Neural progenitor cell (in vitro differentiated cells): ENCODE measurements at regions not wholly inside any gene's neighbourhood (a gene's known extent, or its start where the extent isn't known, plus 50 kb on each side); places are given as distances from the start of the nearest gene placed in this dataset.

Source experiments
- DNase-seq: peaks from one replicate; pipeline ENCODE4 v3.0.0-alpha.2; 2016; ENCODE audit warnings: low spot score
- H2AFZ ChIP-seq: fragments of 200-600 bp; sonication (generic); replicated peaks from 2 replicates; pipeline ENCODE4 v1.6.1; 2016; ENCODE audit warnings: antibody characterized with exemption
- H3F3A ChIP-seq: fragments of 200-600 bp; sonication (generic); 2 replicates; pipeline ENCODE4 v1.6.1; 2016; ENCODE audit warnings: antibody characterized with exemption, low read depth
- H3K27ac ChIP-seq: fragments of 200-600 bp; sonication (generic); 2 replicates; pipeline ENCODE4 v1.5.1; 2016; ENCODE audit warnings: mild to moderate bottlenecking
- H3K27me3 ChIP-seq: fragments of 200-600 bp; sonication (generic); 2 replicates; pipeline ENCODE4 v1.6.1; 2016; ENCODE audit warnings: mild to moderate bottlenecking, moderate library complexity
- H3K36me3 ChIP-seq: fragments of 200-600 bp; sonication (generic); 2 replicates; pipeline ENCODE4 v1.5.1; 2016
- H3K4me1 ChIP-seq: fragments of 200-600 bp; sonication (generic); 2 replicates; pipeline ENCODE4 v1.6.1; 2016; ENCODE audit warnings: mixed run types
- H3K4me2 ChIP-seq: fragments of 200-600 bp; sonication (generic); 2 replicates; pipeline ENCODE4 v1.6.1; 2016
- H3K4me3 ChIP-seq: fragments of 200-600 bp; sonication (generic); 2 replicates; pipeline ENCODE4 v1.5.1; 2016
- H3K79me2 ChIP-seq: fragments of 200-600 bp; sonication (generic); 2 replicates; pipeline ENCODE4 v1.6.1; 2016; ENCODE audit warnings: low read depth
- H3K9ac ChIP-seq: fragments of 200-600 bp; sonication (generic); 2 replicates; pipeline ENCODE4 v1.6.1; 2016
- H3K9me3 ChIP-seq: fragments of 200-600 bp; sonication (generic); 2 replicates; pipeline ENCODE4 v1.5.1; 2016; ENCODE audit warnings: low read depth
- H4K20me1 ChIP-seq: fragments of 200-600 bp; sonication (generic); 2 replicates; pipeline ENCODE4 v1.6.1; 2016; ENCODE audit warnings: low read depth
- H3K27ac Mint-ChIP-seq: 3 replicates; pipeline ENCODE4 v1.8.0; 2021; ENCODE audit warnings: mixed read lengths
- H3K27me3 Mint-ChIP-seq: 2 replicates; pipeline ENCODE4 v1.8.0; 2022; ENCODE audit warnings: low read depth, mild to moderate bottlenecking, inconsistent platforms, moderate library complexity, mixed read lengths; ENCODE audit not compliant: insufficient read depth
- H3K36me3 Mint-ChIP-seq: 3 replicates; pipeline ENCODE4 v1.8.0; 2021; ENCODE audit warnings: mixed read lengths
- H3K4me1 Mint-ChIP-seq: 3 replicates; pipeline ENCODE4 v1.8.0; 2021; ENCODE audit warnings: mixed read lengths
- H3K4me3 Mint-ChIP-seq: 3 replicates; pipeline ENCODE4 v1.8.0; 2021; ENCODE audit warnings: mild to moderate bottlenecking, moderate library complexity, mixed read lengths
- H3K9me3 Mint-ChIP-seq: 3 replicates; pipeline ENCODE4 v1.8.0; 2020; ENCODE audit warnings: mixed read lengths
- CTCF ChIP-seq: fragments of 200-600 bp; sonication (generic); IDR thresholded peaks from 2 replicates; pipeline ENCODE4 v1.5.1; 2017; ENCODE audit warnings: antibody characterized with exemption, mild to moderate bottlenecking
- EZH2 ChIP-seq: fragments of 200-600 bp; sonication (generic); IDR thresholded peaks from 2 replicates; pipeline ENCODE4 v1.6.1; 2017; ENCODE audit warnings: antibody characterized with exemption, mild to moderate bottlenecking, moderate library complexity
- EZH2phosphoT487 ChIP-seq: fragments of 200-600 bp; sonication (generic); IDR thresholded peaks from 2 replicates; pipeline ENCODE4 v1.6.1; 2017; ENCODE audit warnings: antibody characterized with exemption

- H3K9ac ChIP-seq: no peak overlapping the region
- Mint-ChIP-seq H3K27me3 (no peaks in the 10 kb centered on the region), H3K4me1 (peaks cover 3% of the 10 kb centered on the region), H3K36me3 (no peaks in the 10 kb centered on the region), H3K4me3 (no peak overlapping the region), H3K27ac (no peak overlapping the region), H3K9me3 (peaks cover 4% of the 10 kb centered on the region)
- no peak overlapping the region for H3K4me3 ChIP-seq
- no peaks in the 10 kb centered on the region for H3K9me3 ChIP-seq
- no peaks in the 10 kb centered on the region for H4K20me1 ChIP-seq
- H3F3A ChIP-seq: no peaks in the 10 kb centered on the region
- H3K79me2 ChIP-seq: no peaks in the 10 kb centered on the region
- no peak overlapping the region for H3K4me2 ChIP-seq
- H3K27ac ChIP-seq: no peak overlapping the region
- DNase-seq: peak; percentile 72
- no peaks in the 10 kb centered on the region for H3K36me3 ChIP-seq
- H2AFZ ChIP-seq: no peak overlapping the region
- TF ChIP-seq CTCF (peak; percentile 82), EZH2phosphoT487 (no peak), EZH2 (no peak)
- no peaks in the 10 kb centered on the region for H3K4me1 ChIP-seq
- H3K27me3 ChIP-seq: no peaks in the 10 kb centered on the region
Observed at GRCh38 chr4:149264093-149264733, 551.4 kb downstream of the IQCM start.

GRCh38 chr4:149248191-149248764 is 567.4 kb downstream of the IQCM start:
- Histone ChIP-seq H3K79me2 (no peaks in the 10 kb centered on the region), H3K4me2 (no peak overlapping the region), H3K27me3 (no peaks in the 10 kb centered on the region), H4K20me1 (no peaks in the 10 kb centered on the region), H2AFZ (no peak overlapping the region), H3K36me3 (no peaks in the 10 kb centered on the region), H3K9ac (no peak overlapping the region), H3K27ac (no peak overlapping the region), H3K4me3 (no peak overlapping the region), H3F3A (no peaks in the 10 kb centered on the region), H3K4me1 (no peaks in the 10 kb centered on the region), H3K9me3 (no peaks in the 10 kb centered on the region)
- H3K4me3 Mint-ChIP-seq: no peak overlapping the region
- H3K27ac Mint-ChIP-seq: no peak overlapping the region
- H3K27me3 Mint-ChIP-seq: no peaks in the 10 kb centered on the region
- no peaks in the 10 kb centered on the region for H3K36me3 Mint-ChIP-seq
- no peak for DNase-seq
- no peaks in the 10 kb centered on the region for H3K9me3 Mint-ChIP-seq
- peaks cover 6% of the 10 kb centered on the region for H3K4me1 Mint-ChIP-seq
- TF ChIP-seq EZH2phosphoT487: no peak
- no peak for TF ChIP-seq CTCF
- no peak for TF ChIP-seq EZH2

GRCh38 chr4:149247164-149247563 is 568.5 kb downstream of the IQCM start:
- Mint-ChIP-seq H3K27ac (no peak overlapping the region), H3K4me1 (peaks cover 6% of the 10 kb centered on the region), H3K9me3 (no peaks in the 10 kb centered on the region), H3K27me3 (no peaks in the 10 kb centered on the region), H3K4me3 (no peak overlapping the region), H3K36me3 (no peaks in the 10 kb centered on the region)
- Histone ChIP-seq H3K9me3 (no peaks in the 10 kb centered on the region), H3K4me2 (no peak overlapping the region), H3K27ac (no peak overlapping the region), H3K4me3 (no peak overlapping the region), H2AFZ (peak overlapping the region; percentile 53), H3K4me1 (no peaks in the 10 kb centered on the region), H3K36me3 (no peaks in the 10 kb centered on the region), H3K27me3 (no peaks in the 10 kb centered on the region), H3F3A (no peaks in the 10 kb centered on the region), H4K20me1 (no peaks in the 10 kb centered on the region), H3K9ac (no peak overlapping the region), H3K79me2 (no peaks in the 10 kb centered on the region)
- no peak for TF ChIP-seq EZH2
- TF ChIP-seq EZH2phosphoT487: no peak
- TF ChIP-seq CTCF: no peak
- DNase-seq: no peak
